Islet precursor cell (in vitro differentiated cells): ENCODE measurements at regions not wholly inside any gene's neighbourhood (a gene's known extent, or its start where the extent isn't known, plus 50 kb on each side); places are given as distances from the start of the nearest gene placed in this dataset.
"Not testable (repeated sequence)": the region's sequence is repeated elsewhere in the genome, so short reads cannot be mapped to it uniquely, and the experiment has no call there.

Source experiments
- DNase-seq: peaks from one replicate; pipeline ENCODE4 v3.0.0-alpha.2; 2018

DNA sequence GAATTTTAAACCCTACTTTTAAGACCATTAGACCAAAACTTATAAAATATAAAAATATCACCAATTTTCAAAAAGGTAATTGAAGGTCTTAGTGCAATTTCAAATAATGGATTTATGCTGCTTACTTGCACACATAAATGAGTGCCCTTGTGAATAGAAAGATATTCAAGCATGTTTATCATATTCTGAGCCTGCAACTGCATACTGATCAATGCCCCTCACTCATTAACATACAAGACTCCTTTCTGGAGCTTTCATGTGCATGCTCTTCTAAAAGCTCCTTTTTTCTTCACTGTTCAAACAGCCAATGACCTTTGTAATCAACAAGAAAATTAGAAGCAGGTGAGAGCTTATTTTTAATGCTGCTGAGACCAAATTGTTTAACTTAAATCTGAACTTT, 1139.3 kb downstream of the HACE1 start:
- DNase-seq = no peak

GRCh38 chr6:103719545-103719944, 1140.2 kb downstream of the HACE1 start:
- DNase-seq = no peak

DNA sequence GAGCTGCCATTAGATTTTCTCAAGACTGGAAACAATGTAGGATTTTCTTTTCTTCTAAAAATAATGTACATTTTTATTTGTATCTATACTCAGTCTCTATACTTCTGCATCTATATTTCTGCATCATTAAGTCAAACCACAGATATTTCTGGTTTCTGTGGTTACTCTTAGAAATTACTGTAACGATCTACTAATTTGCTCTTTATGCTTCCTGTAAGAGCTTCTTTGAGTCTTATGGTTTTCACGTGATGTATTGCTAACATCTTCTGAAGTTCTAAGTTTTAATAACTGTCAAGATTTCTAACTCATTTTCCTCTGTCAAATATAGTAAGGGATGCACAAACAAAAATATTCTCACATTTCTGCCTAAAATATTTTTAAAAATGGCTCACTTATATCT, 1144.5 kb downstream of the HACE1 start:
- no peak for DNase-seq

GRCh38 chr6:103709236-103709635, 1150.5 kb downstream of the HACE1 start:
- not testable (repeated sequence) for DNase-seq

DNA sequence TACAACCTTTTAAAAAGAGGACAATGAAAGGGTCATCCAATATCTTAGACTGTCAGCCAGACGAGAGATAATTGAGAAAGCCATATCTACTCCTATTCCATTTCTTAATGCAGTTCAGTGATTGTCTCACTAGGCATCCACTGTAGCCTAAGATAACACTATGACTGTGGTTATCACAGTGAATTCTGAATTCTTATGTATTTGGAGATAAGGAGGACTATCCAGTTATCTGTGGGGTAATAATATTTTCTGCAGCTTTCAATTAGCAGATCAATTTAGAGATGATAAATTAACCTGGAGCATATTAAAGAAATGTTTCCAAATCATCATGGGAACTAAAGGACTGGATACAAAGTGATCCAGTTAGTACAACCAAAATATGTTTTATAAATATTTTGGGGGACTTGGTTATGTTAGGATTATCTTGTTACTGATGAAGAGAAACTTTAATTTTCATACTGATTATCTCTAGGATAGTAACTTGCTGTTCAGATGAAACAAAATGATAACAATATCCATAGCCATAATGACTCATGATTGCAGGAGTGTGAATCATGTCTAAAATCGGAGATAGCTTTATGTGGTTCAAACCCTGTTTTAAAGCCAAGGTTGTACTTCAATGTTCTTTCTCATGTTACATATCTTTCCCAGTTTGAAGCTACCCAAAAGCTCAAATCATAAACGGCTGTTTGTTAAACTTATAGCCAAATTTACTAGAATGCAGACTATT, 1152.0 kb downstream of the HACE1 start:
- DNase-seq = no peak

DNA sequence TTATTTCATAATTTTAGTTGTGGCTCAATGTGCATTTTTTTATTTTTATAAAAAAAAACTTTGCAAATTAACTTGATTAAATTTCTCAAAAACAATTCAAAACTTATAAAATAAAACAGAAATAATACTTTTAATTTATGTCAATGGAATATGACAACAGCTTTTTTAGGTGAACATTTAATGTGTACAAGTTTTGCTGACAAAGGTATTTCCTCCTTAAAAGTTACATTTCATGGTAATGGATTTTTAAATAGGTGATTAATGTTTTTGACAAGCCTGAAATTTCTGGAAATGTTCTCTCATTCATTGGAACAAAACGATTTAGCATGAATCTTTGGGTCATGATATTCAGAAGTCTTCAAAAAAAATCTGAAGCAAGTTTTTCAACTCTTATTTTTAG, 1160.0 kb downstream of the HACE1 start:
- no peak for DNase-seq

- DNase-seq = no peak
These were observed 1172.3 kb downstream of the HACE1 start for GRCh38 chr6:103687430-103687829.

GRCh38 chr6:103680116-103680515, 1179.6 kb downstream of the HACE1 start:
- no peak for DNase-seq

GRCh38 chr6:103677290-103677689, 1182.4 kb downstream of the HACE1 start:
- DNase-seq = no peak

DNA sequence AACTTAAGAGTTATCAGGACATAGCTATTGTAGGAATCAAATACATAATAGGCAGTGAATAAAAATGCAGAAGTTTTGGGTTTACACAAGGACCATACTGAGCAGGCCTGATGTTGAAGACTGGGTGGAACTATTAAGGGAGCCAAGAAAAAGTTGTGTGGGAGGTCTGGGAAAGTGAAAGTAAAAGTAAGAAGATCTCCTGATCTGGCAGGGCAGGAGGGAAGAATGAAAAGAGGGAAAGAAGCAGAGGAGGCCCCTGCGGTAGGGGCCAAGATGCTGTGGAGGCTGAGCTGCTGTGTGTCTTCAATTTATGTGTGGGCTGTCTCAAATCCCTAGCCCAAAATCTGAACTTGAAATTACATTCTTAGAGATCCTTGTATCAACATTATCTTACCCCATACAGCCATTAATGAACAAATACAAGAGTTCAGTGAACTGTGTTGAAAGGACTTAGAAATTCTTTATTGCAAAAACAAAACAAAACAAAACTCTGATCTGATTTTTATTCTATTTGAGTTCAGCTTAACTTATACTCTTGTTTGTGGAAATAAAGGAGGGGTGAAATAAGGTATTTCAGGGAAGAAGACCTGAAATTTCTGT, 1183.8 kb downstream of the HACE1 start:
- DNase-seq = no peak

GRCh38 chr6:103674790-103675189, 1184.9 kb downstream of the HACE1 start:
- no peak for DNase-seq

GRCh38 chr6:103672169-103672568, 1187.5 kb downstream of the HACE1 start:
- no peak for DNase-seq

DNA sequence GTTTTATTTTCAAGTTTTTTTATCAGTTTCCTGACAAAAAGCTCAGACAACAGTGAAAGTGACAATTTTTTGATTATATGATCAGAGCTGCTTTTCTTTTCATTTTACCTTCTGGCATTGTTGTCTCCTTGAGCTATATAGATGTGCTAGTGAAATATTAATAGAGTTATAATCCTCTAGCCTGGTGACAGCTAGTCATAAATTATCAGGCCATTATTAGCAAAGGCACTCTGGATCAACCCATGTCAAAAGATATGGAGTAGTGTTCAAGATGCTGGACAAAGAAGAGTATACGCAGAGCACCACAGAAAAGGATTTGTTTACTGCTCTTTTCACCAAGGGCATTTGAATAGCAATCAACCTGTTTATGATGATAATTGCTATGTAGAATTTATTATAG, 1230.1 kb downstream of the HACE1 start:
- DNase-seq = no peak

DNA sequence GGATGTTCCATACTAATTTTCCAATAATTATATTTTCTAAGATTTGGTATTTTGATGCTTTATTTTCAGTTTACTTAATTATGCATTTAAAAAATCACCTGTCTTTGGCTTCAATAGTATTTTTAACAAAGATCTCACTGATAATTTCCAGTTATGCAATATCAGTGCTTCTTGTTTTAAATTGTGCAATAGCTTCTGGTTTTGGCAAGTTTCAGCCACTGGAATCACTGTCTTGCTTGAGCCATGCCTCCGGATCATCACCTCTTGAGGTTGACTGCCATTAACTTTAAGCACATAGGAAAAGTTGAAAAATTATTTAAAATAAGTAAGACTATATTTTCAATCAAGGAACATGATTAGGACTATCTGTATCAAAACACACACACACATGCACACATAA, 1242.1 kb downstream of the HACE1 start:
- no peak for DNase-seq

DNA sequence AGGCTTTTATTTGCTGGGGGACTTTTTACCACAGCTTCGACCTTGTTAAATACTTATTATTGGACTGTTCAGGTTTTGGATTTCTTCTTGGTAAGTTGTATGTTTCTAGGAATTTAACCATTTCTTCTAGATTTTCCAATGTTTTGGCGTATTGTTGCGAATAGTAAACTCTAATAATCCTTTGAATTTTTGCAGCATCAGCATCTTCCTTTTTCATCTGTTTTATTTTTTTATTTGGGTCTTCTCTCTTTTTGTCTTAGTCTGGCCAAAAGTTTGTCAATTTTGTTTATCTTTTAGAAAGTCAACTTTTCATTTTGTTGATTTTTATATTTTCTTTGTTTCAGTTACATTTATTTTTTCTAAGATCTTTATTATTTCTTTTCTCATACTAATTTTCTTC, 1272.0 kb downstream of the HACE1 start:
- DNase-seq = no peak

GRCh38 chr6:103578115-103578514, 1281.6 kb downstream of the HACE1 start:
- DNase-seq = no peak

GRCh38 chr6:103570431-103570830, 1289.3 kb downstream of the HACE1 start:
- DNase-seq = no peak

GRCh38 chr6:103554911-103555310, 1304.8 kb downstream of the HACE1 start:
- DNase-seq = no peak

DNA sequence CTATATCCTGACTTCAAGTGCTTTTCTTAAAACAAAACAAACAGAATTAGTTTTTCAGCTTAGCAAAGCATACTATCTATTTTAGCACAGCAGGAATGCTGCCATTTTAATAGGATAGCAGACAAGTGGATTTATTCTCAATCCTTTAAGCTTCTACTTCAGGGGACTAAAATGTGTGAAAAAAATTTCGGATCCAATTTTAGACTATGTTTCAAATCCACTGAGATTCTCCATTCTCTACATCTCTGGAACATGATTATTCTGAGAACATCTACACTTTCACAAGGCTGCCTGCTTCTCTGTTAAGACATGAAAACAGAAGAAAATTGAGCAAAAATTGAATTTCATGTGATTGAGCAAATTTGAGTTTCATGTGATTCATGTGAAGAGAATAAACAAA, 1321.3 kb downstream of the HACE1 start:
- no peak for DNase-seq

GRCh38 chr6:103534814-103535213, 1324.9 kb downstream of the HACE1 start:
- DNase-seq = no peak

- DNase-seq = no peak
These were observed 1325.6 kb downstream of the HACE1 start for GRCh38 chr6:103534095-103534494.

GRCh38 chr6:103522045-103522444, 1337.7 kb downstream of the HACE1 start:
- no peak for DNase-seq

GRCh38 chr6:103516336-103516735, 1343.4 kb downstream of the HACE1 start:
- no peak for DNase-seq

DNA sequence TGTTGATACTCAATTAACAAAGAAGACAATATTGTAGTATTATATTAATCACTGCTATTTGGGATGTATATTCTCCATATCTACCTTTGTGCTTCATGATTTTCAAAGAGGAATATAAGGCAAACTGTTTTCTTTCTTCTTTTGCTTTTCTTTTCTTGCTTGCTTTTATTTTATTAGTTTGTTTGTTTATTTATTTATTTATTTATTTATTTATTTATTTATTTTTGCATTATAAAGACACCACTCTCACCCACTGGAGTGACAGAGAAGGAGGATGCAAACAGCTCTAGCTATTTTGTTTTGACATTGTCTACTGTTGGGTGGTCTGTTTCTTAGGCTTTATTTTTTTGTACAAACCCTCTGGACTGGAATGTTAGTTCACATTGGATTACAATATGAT, 1352.7 kb downstream of the HACE1 start:
- DNase-seq = no peak

- DNase-seq = no peak
These were observed 1354.6 kb downstream of the HACE1 start for GRCh38 chr6:103505155-103505518.
